ENCODE measurements at regions not wholly inside any gene's neighbourhood (a gene's known extent, or its start where the extent isn't known, plus 50 kb on each side); places are given as distances from the start of the nearest gene placed in this dataset.
"Not testable (repeated sequence)": the region's sequence is repeated elsewhere in the genome, so short reads cannot be mapped to it uniquely, and the experiment has no call there.

- TF ChIP-seq CTCF (IDR thresholded peaks at IDR 0.05); TCF7L2 (IDR thresholded peaks at IDR 0.05; ENCODE audit: low read depth, low read length); REST (IDR thresholded peaks at IDR 0.05; ENCODE audit: insufficient read depth in 1 of 2, low read depth in 2 of 2, low read length in 1 of 2); POLR2AphosphoS5 (IDR thresholded peaks at IDR 0.05; ENCODE audit: low read depth, low read length); SIN3A (IDR thresholded peaks at IDR 0.05; ENCODE audit: borderline replicate concordance, insufficient read depth, low read depth, low read length): not testable (repeated sequence)
Observed at GRCh38 chr4:102397056-102397455, 51.8 kb upstream of the SLC39A8 start.
